Mesendoderm (in vitro differentiated cells): ENCODE measurements at regions not wholly inside any gene's neighbourhood (a gene's known extent, or its start where the extent isn't known, plus 50 kb on each side); places are given as distances from the start of the nearest gene placed in this dataset.
"Not testable (repeated sequence)": the region's sequence is repeated elsewhere in the genome, so short reads cannot be mapped to it uniquely, and the experiment has no call there.

ENCODE experiments used
- DNase-seq: peaks from one replicate; pipeline ENCODE4 v3.0.0; 2013
- H2AK5ac ChIP-seq: 2 replicates; pipeline ENCODE4 v1.6.1; 2013; ENCODE audit warnings: low read length, inconsistent platforms
- H2BK120ac ChIP-seq: 2 replicates; pipeline ENCODE4 v1.6.1; 2013; ENCODE audit warnings: low read depth, mild to moderate bottlenecking, low read length, moderate library complexity, mixed read lengths
- H2BK15ac ChIP-seq: replicated peaks from 2 replicates; pipeline ENCODE4 v1.6.1; 2013; ENCODE audit warnings: low read depth, mild to moderate bottlenecking, moderate library complexity
- H2BK5ac ChIP-seq: 2 replicates; pipeline ENCODE4 v1.6.1; 2013; ENCODE audit warnings: low read length, inconsistent platforms
- H3K18ac ChIP-seq: 2 replicates; pipeline ENCODE4 v1.6.1; 2013; ENCODE audit warnings: mild to moderate bottlenecking, low read length, mixed read lengths
- H3K23ac ChIP-seq: one replicate; pipeline ENCODE4 v1.6.1; 2013; ENCODE audit warnings: low read length
- H3K27ac ChIP-seq: 2 replicates; pipeline ENCODE4 v1.5.1; 2013; ENCODE audit warnings: low read depth, mild to moderate bottlenecking, inconsistent platforms, low read length, moderate library complexity
- H3K27me3 ChIP-seq: 2 replicates; pipeline ENCODE4 v1.6.1; 2013; ENCODE audit warnings: low read length, control low read depth, mild to moderate bottlenecking, inconsistent platforms; ENCODE audit not compliant: insufficient read depth, poor library complexity
- H3K36me3 ChIP-seq: 2 replicates; pipeline ENCODE4 v1.6.1; 2013; ENCODE audit warnings: low read length, inconsistent platforms; ENCODE audit not compliant: control insufficient read depth, insufficient read depth
- H3K4ac ChIP-seq: one replicate; pipeline ENCODE4 v1.6.1; 2013; ENCODE audit warnings: low read depth, mild to moderate bottlenecking, low read length, moderate library complexity
- H3K4me1 ChIP-seq: 2 replicates; pipeline ENCODE4 v1.6.1; 2013; ENCODE audit warnings: low read depth, low read length, inconsistent platforms; ENCODE audit not compliant: control insufficient read depth
- H3K4me2 ChIP-seq: 2 replicates; pipeline ENCODE4 v1.6.1; 2013; ENCODE audit warnings: low read length
- H3K4me3 ChIP-seq: 2 replicates; pipeline ENCODE4 v1.5.1; 2013; ENCODE audit warnings: mild to moderate bottlenecking, low read length
- H3K56ac ChIP-seq: one replicate; pipeline ENCODE4 v1.6.1; 2013; ENCODE audit warnings: low read length
- H3K79me1 ChIP-seq: 2 replicates; pipeline ENCODE4 v1.6.1; 2013; ENCODE audit warnings: low read length, inconsistent platforms
- H3K79me2 ChIP-seq: 2 replicates; pipeline ENCODE4 v1.6.1; 2013; ENCODE audit warnings: mild to moderate bottlenecking, low read length; ENCODE audit not compliant: control insufficient read depth, insufficient read depth
- H3K9ac ChIP-seq: 2 replicates; pipeline ENCODE4 v1.6.1; 2013; ENCODE audit warnings: low read length, inconsistent platforms
- H4K5ac ChIP-seq: one replicate; pipeline ENCODE4 v1.6.1; 2013; ENCODE audit warnings: low read length
- H4K8ac ChIP-seq: one replicate; pipeline ENCODE4 v1.6.1; 2013; ENCODE audit warnings: low read depth, mild to moderate bottlenecking, control low read depth, low read length, moderate library complexity
- WGBS: extraction: QIAGEN DNeasy Blood & Tissue Kit; methylation state at CpG from one replicate; pipeline ENCODE4 v1.1.7; 2013; ENCODE audit warnings: low lambda C conversion rate, missing lambda C conversion rate; ENCODE audit not compliant: insufficient coverage; ENCODE audit errors: extremely low coverage; 5-methylcytosine and 5-hydroxymethylcytosine counted together

DNA sequence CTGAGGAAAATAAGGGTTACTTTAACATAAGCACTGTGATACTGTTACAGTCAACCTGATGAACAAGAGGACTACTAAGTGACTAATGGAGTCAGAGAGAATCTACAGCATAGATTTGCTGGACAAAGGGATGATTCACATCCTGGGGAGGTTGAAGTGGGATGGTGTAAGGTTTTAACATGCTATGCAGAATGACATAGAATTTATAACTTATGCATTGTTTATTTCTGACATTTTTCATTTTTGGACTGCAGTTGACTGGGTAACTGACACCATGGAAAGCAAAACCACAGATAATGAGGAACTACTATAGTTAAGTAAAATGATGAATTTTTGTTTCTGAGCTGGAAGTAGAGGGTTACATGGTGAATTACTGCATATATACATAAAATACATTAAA lies 389.2 kb downstream of the MAT2B start:
- no peaks in the 10 kb centered on the region for H3K4me1 ChIP-seq
- H2BK120ac ChIP-seq: no peak overlapping the region
- H2BK5ac ChIP-seq: no peak overlapping the region
- H3K4me2 ChIP-seq: no peak overlapping the region
- no peaks in the 10 kb centered on the region for H3K27me3 ChIP-seq
- DNase-seq: no peak
- H3K27ac ChIP-seq: no peak overlapping the region
- H3K18ac ChIP-seq: no peak overlapping the region
- H3K4ac ChIP-seq: no peak overlapping the region
- no peak overlapping the region for H3K9ac ChIP-seq
- no peaks in the 10 kb centered on the region for H3K79me2 ChIP-seq
- H3K36me3 ChIP-seq: no peaks in the 10 kb centered on the region
- H3K4me3 ChIP-seq: no peak overlapping the region
- H4K8ac ChIP-seq: no peak overlapping the region
- H2AK5ac ChIP-seq: no peak overlapping the region
- H3K23ac ChIP-seq: no peak overlapping the region
- no peak overlapping the region for H3K56ac ChIP-seq
- H4K5ac ChIP-seq: no peak overlapping the region
- no peaks in the 10 kb centered on the region for H3K79me1 ChIP-seq
- H2BK15ac ChIP-seq: no peak overlapping the region

DNA sequence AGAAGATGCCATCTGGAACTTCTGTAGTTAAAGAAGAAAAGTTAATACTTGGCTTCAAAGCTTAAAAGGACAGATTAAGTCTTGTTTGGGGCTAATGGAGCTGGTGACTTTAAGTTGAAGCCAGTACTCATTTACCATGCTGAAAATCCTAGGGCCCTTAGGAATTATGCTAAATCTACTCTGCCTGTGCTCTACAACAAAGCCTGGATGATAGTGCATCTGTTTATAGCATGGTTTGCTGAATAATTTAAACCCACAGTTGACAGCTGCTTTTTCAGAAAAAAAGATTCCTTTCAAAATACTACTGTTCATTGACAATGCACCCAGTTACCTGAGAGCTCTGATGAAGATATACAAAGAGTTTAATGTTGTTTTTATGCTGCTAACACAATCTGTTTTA lies 393.5 kb downstream of the MAT2B start:
- Histone ChIP-seq H3K27ac (no peak overlapping the region), H3K56ac (no peak overlapping the region), H3K9ac (no peak overlapping the region), H3K4ac (no peak overlapping the region), H2BK120ac (no peak overlapping the region), H3K36me3 (no peaks in the 10 kb centered on the region), H2BK15ac (no peak overlapping the region), H3K27me3 (no peaks in the 10 kb centered on the region), H2BK5ac (no peak overlapping the region), H3K4me1 (no peaks in the 10 kb centered on the region), H3K4me2 (no peak overlapping the region), H3K18ac (no peak overlapping the region), H4K5ac (no peak overlapping the region), H3K79me2 (no peaks in the 10 kb centered on the region), H2AK5ac (no peak overlapping the region), H3K23ac (no peak overlapping the region), H3K79me1 (no peaks in the 10 kb centered on the region), H3K4me3 (no peak overlapping the region), H4K8ac (no peak overlapping the region)
- DNase-seq: no peak

DNA sequence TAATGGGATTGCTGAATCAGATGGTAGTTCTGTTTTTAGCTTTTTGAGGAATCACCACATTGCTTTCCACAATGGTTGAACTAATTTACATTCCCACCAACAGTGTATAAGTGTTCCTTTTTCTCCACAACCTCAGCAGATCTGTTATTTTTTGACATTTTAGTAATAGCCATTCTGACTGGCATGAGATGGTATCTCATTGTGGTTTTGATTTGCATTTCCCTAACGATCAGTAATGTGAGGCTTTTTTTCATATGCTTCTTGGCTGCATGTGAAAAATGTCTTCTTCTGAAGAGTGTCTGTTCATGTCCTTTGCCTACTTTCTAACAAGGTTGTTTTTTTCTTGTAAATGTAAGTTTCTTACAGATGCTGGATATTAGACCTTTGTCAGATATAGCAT lies 402.4 kb downstream of the MAT2B start:
- H4K5ac ChIP-seq, H3K4me1 ChIP-seq, H3K79me1 ChIP-seq, H2BK120ac ChIP-seq, H3K4me2 ChIP-seq, H2AK5ac ChIP-seq, H4K8ac ChIP-seq, H3K9ac ChIP-seq, H3K27ac ChIP-seq, H2BK5ac ChIP-seq, H2BK15ac ChIP-seq, H3K36me3 ChIP-seq, DNase-seq, H3K18ac ChIP-seq, H3K23ac ChIP-seq, H3K4me3 ChIP-seq, H3K79me2 ChIP-seq, H3K56ac ChIP-seq, H3K27me3 ChIP-seq, H3K4ac ChIP-seq: not testable (repeated sequence)
- no CpG with 5 or more reads among the region's 1 CpG for WGBS

DNA sequence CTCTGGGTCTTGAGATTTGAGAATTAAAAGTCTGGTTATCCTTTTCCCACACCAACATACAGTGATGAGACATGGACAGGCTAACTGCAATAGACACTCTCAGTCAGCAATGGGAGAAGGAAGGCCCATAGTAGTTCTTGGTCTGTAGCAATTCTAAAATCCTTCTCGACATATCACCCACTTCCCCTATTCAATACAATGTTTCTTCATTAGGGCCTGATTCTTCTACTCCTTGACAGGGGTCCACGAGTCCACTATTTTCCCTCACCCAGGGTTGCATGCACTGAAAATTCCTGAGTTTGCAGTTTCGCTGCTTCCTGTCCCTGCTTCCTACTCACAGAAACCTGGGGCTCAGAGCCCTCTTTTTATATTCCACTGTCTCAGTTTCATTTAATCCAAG lies 402.8 kb downstream of the MAT2B start:
- no peak overlapping the region for H3K56ac ChIP-seq
- no CpG with 5 or more reads among the region's 3 CpGs for WGBS
- H3K79me1 ChIP-seq: no peaks in the 10 kb centered on the region
- no peak overlapping the region for H3K9ac ChIP-seq
- H2BK5ac ChIP-seq: no peak overlapping the region
- no peak overlapping the region for H3K18ac ChIP-seq
- H3K23ac ChIP-seq: no peak overlapping the region
- no peak overlapping the region for H3K4me2 ChIP-seq
- H2BK15ac ChIP-seq: no peak overlapping the region
- no peak overlapping the region for H2AK5ac ChIP-seq
- H3K27ac ChIP-seq: no peak overlapping the region
- no peaks in the 10 kb centered on the region for H3K4me1 ChIP-seq
- no peaks in the 10 kb centered on the region for H3K79me2 ChIP-seq
- H2BK120ac ChIP-seq: no peak overlapping the region
- no peak overlapping the region for H3K4ac ChIP-seq
- no peak overlapping the region for H4K5ac ChIP-seq
- no peaks in the 10 kb centered on the region for H3K27me3 ChIP-seq
- H4K8ac ChIP-seq: no peak overlapping the region
- H3K36me3 ChIP-seq: no peaks in the 10 kb centered on the region
- no peak for DNase-seq
- no peak overlapping the region for H3K4me3 ChIP-seq

DNA sequence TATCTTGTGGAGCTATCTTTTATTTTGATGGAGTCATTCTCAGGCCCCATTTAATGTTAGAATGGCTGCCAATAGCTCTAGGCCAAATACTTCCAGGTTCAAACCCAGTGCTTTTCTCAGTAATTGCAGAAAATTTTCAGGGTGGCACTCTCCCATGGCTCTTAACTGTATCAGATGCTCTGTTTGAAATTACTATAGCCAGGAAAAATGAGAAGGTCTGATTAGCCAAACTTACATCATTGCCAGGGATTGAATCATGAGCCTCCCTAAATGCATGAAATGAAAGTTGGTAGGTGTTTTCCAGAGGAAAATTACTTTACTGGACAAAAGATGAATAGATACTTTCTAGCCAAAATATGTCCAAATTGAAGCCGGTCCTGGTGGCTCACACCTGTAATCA lies 404.8 kb downstream of the MAT2B start:
- WGBS: no CpG with 5 or more reads among the region's 1 CpG
- H2BK5ac ChIP-seq: no peak overlapping the region
- H2AK5ac ChIP-seq: no peak overlapping the region
- no peak overlapping the region for H3K27ac ChIP-seq
- H3K4me2 ChIP-seq: no peak overlapping the region
- H3K4me3 ChIP-seq: no peak overlapping the region
- no peak overlapping the region for H4K5ac ChIP-seq
- H3K79me2 ChIP-seq: no peaks in the 10 kb centered on the region
- H2BK15ac ChIP-seq: no peak overlapping the region
- no peak overlapping the region for H3K9ac ChIP-seq
- H3K36me3 ChIP-seq: no peaks in the 10 kb centered on the region
- no peak overlapping the region for H2BK120ac ChIP-seq
- no peak for DNase-seq
- H3K4ac ChIP-seq: no peak overlapping the region
- H3K56ac ChIP-seq: no peak overlapping the region
- no peak overlapping the region for H3K18ac ChIP-seq
- H3K4me1 ChIP-seq: peaks cover 2% of the 10 kb centered on the region
- no peaks in the 10 kb centered on the region for H3K27me3 ChIP-seq
- no peaks in the 10 kb centered on the region for H3K79me1 ChIP-seq
- H4K8ac ChIP-seq: no peak overlapping the region
- H3K23ac ChIP-seq: no peak overlapping the region

DNA sequence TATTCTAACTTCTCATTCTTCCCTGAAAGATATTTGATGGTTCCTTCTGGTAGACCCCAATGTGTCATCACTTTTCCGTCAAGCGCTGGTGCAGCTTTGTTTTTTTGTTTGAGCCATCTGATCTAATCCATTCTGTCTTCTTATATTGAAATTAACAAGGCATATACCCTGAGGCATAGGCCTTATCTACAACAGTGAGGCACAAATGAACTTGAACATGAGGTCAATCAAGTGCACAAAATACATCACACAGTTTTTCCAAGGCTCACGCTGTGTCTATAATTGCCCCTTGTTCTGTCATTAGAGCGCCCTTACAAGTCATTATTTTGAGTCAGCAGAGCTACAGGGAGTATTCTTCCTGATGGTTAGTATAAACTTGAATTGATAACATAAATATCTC lies 406.6 kb downstream of the MAT2B start:
- Histone ChIP-seq H4K8ac (no peak overlapping the region), H3K23ac (no peak overlapping the region), H3K4ac (no peak overlapping the region), H3K18ac (no peak overlapping the region), H3K56ac (no peak overlapping the region), H3K4me1 (peaks cover 5% of the 10 kb centered on the region), H3K4me2 (no peak overlapping the region), H3K27ac (no peak overlapping the region), H2BK120ac (no peak overlapping the region), H3K27me3 (no peaks in the 10 kb centered on the region), H3K9ac (no peak overlapping the region), H2BK5ac (no peak overlapping the region), H3K79me2 (no peaks in the 10 kb centered on the region), H2BK15ac (no peak overlapping the region), H3K79me1 (no peaks in the 10 kb centered on the region), H2AK5ac (no peak overlapping the region), H4K5ac (no peak overlapping the region), H3K4me3 (no peak overlapping the region), H3K36me3 (no peaks in the 10 kb centered on the region)
- DNase-seq: no peak
- WGBS: no CpG with 5 or more reads among the region's 4 CpGs
